NCI-H526 treated with DMSO at 0.1 percent for 48 hours (cell line): ENCODE measurements at regions not wholly inside any gene's neighbourhood (a gene's known extent, or its start where the extent isn't known, plus 50 kb on each side); places are given as distances from the start of the nearest gene placed in this dataset.

Experiments used
- DNase-seq: peaks from one replicate; lab custom pipeline; 2025; lab: John Stamatoyannopoulos, UW

DNA sequence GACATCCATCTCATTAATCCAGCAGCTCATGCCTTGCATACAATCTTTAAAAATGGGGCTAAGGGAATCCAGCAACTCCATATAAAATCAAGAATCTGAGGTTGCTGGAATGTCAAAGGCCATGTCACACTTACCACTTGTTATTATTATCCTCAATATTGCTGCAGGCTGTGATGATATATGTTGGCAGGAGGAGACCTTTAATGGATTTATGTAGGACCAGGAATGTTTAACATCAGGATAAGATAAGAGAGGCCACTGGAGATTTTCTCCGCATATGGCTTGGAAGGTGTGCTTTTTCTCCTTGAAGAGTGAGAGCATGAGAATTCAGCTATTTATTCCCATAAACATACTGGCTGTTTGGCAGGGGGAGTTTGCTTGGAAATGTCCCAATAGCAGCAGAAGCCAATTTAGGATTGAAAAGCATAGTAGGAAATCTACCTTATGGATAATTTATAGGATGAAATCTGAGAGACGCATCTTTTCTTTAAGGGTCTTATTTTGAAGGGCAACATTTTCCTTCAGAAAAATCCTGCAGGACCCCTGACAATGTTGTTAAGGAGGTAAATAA, 481.4 kb downstream of the AGTPBP1 start:
- DNase-seq = no peak

- DNase-seq = peak; percentile 26
Observed at GRCh38 chr9:85258823-85259370, 482.9 kb downstream of the AGTPBP1 start.

GRCh38 chr9:85258236-85258635, 483.5 kb downstream of the AGTPBP1 start:
- no peak for DNase-seq

GRCh38 chr9:85249313-85249621, 492.5 kb downstream of the AGTPBP1 start:
- DNase-seq = no peak

DNA sequence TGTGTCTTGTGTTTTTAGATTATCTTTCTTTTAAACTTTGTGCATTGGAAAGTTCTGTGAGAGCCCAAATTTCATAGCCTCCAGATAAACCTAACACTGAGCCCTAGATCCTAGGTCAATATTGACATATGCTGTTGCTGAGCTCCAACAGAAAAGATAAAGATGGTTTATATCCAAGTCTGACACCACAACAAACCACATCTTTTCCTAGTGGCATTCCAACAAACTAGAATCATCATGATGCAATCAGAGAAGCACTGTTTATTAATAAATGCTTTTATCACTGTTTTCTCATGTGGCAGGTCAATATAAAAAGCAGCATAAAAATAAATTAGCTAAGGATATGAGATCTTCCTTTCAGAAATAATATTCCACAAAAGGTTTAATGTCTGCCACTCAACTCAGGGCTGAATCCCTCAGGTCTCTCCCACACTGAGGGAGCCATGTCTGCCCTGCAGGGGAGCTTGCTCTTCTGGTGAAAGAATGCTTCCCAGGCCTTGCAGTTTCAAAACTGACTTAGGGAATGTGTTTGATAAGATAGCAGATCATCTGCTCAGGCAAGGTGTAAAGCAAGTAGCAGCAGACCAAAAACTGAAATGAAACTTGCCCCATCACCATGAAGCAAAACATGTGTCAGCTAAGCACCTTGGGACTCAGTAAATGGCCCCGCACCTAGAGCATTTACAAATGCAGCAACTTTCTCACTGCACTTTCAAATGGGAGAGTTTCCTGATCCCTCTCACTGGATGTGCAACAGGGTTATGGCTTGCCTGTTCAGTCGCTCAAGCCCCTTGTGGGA, 493.0 kb downstream of the AGTPBP1 start:
- no peak for DNase-seq

GRCh38 chr9:85246541-85246940, 495.2 kb downstream of the AGTPBP1 start:
- no peak for DNase-seq

DNA sequence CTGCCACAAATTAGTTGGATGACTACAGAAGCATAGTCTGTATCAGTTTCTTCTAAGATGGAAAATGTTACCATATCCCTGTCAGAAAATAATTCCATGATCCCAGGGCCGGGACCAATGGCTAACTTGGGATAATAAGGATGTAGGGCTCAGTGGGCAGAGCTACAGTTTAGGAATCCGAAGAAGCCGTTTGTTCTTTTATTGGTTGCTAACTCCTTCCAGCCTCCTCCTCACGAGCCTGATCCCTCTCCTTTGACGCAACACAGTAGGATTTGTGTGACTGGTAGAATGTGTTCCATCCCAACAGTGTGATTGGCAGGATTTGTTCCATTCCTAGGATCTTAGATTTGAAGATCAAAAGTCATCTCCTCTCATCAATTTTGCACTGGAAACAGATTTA, 496.9 kb downstream of the AGTPBP1 start:
- DNase-seq = no peak

DNA sequence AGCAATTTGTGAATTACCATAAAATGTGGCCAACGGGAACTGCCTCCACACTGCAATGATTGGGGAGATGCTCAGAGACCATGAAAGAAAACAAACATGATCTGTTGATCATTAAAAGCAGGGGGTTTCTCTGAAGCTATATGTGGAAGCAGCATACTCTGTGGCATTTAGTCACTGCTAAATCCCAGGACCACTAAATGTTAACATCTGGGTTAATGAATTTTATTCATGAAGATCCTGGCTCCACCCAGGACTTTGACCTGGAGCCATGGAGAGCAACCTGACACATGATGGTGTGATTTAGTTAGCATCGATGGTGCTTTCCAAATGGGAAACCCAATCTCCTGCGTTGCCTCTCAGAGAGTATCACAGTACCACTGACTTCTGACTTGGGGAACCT, 497.8 kb downstream of the AGTPBP1 start:
- DNase-seq = no peak

GRCh38 chr9:85237478-85237877, 504.3 kb downstream of the AGTPBP1 start:
- no peak for DNase-seq

- DNase-seq = no peak
Observed at GRCh38 chr9:85230081-85230480, 511.7 kb downstream of the AGTPBP1 start.

GRCh38 chr9:85228111-85228855, 513.5 kb downstream of the AGTPBP1 start:
- no peak for DNase-seq

DNA sequence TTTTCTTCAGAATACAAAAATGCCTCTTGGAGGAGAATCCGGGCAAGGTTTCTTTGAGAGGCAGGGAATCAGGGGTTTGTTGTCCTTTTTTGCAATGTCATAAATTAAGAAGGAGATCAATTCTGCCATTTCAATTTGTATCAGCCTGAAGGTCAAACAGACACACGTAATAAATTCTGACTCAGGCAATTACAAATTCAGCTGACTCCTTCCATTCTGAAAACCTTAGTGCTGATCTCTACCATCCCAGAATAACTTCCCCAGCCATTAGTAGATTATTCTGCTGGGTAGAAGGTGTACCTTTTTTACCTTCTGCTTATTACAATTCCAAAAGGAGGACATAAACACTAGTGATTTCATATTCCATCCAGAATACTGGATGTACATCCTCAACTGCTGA, 516.6 kb downstream of the AGTPBP1 start:
- DNase-seq = no peak

- no peak for DNase-seq
Observed at GRCh38 chr9:85224729-85225128, 517.0 kb downstream of the AGTPBP1 start.

- DNase-seq = no peak
Observed at GRCh38 chr9:85224301-85224700, 517.5 kb downstream of the AGTPBP1 start.

- no peak for DNase-seq
Observed at GRCh38 chr9:85223506-85224125, 518.1 kb downstream of the AGTPBP1 start.

- no peak for DNase-seq
Observed at GRCh38 chr9:85216601-85217000, 525.2 kb downstream of the AGTPBP1 start.

DNA sequence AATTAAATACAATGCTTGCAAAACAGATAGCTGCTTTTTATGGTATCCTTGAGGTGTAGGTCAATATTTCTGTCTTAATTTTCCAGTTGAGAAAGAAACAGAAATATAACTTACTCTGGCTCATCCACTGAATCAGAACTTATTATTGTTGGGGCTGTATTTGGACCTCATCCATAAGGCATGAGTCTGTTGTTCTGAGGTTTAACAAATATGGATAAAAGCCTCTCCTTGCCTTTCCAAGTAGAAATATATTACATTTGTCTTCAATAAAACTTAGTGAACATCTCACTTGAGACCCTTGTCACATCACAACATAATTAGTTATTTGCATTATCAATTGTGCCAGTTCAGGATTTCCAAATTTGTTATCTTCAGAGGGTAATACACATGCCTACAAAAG, 525.8 kb downstream of the AGTPBP1 start:
- no peak for DNase-seq

DNA sequence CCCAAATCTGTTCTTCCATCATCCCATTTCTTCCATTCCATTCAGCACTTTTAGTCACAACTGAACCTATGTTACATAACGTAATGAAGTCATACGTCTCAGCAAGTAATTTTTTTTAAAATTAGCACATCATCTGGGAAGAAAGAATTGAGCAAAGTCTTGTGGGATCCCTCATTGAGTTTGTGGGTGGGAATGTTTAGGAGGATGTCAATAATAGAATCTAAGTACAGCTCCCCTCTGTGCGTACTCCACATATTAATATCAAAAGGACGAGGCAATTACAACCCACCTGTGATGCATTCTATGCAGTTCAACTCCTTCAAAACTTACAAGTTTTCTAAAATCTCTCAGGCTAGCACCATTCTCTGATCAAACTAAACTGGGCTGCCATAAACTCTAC, 526.3 kb downstream of the AGTPBP1 start:
- no peak for DNase-seq

DNA sequence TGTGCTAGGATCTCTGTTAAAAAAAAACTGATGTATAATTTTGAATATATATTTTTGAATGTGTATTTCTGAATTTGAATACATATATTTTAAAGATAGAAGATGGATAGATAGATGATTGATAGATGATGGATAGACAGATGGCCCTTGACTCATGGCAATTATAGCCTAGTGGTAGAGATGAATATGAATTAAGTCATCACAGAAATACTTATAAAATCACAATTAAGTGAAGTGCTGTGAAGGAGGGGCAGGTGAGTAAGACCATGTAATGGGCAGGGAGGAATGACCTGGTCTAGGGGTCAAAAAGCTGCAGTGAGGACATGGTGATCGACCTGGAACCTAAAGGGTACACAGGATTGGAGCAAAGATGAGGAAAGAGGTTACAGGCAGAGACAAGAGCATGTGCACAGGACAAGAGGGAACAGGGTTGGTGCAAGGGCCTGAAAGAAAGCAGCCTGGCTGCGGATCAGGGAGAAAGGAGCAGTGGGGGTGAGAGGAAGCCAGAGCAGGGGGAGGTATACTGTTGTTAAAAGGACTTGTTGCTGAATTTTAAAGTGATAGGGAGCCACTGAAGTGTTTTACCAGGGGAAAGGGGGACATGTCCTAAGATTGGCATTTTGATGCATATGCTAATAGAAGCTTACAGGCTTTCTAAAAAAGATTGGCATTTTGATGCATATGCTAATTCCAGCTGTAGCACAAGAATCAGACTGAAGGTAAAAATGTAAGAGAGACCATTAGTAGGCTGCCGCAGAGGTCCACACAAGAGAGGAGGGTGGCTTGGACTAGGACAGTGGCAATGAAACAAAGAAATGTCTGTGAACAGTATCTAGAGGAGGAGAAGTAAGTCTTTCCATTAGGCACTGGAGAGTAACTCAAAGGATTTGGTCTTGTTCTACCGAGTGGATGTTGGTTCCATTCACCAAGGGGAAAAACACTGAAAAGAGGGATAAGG, 527.8 kb downstream of the AGTPBP1 start:
- no peak for DNase-seq

- DNase-seq = no peak
Observed at GRCh38 chr9:85212887-85213286, 528.9 kb downstream of the AGTPBP1 start.

DNA sequence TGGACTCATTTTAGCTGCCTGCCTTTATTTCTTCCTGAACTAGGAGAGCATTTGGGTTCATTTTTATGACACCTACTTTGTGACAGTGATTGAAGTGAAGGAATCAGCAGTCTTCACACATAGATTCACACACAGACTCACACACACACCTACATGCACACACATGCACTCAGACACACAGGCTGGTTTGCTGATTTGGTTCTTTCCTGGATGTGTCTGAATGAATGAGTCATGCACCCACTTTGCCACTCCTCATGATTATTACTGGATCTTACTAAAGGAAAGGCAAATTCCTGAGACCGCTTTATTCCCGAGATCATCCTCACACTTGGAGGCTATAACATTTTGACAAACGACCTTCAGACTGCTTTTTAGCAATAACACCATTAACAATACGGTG, 529.5 kb downstream of the AGTPBP1 start:
- DNase-seq = no peak
